ENCODE measurements at regions not wholly inside any gene's neighbourhood (a gene's known extent, or its start where the extent isn't known, plus 50 kb on each side); places are given as distances from the start of the nearest gene placed in this dataset.

DNA sequence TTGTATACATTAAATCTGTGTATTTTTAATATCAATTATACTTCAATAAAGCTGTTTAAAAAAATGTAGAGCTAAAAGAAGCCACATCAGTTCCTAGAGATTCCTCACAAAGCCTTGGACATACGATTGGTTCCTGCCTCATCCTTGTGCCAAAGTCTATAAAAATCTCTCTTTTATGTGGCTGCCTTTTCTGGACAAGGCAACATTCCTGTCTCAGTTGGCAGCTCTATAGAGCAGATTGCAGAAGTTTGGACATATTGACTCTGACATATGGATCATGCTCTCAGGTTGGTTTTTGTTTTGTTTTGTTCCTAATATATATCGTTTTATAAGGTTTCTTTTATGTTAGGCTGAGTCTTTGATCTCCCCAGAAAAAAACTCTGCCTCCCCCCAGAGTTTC is 148.9 kb downstream of the MAFB start:
- TF ChIP-seq, protein P1, sequence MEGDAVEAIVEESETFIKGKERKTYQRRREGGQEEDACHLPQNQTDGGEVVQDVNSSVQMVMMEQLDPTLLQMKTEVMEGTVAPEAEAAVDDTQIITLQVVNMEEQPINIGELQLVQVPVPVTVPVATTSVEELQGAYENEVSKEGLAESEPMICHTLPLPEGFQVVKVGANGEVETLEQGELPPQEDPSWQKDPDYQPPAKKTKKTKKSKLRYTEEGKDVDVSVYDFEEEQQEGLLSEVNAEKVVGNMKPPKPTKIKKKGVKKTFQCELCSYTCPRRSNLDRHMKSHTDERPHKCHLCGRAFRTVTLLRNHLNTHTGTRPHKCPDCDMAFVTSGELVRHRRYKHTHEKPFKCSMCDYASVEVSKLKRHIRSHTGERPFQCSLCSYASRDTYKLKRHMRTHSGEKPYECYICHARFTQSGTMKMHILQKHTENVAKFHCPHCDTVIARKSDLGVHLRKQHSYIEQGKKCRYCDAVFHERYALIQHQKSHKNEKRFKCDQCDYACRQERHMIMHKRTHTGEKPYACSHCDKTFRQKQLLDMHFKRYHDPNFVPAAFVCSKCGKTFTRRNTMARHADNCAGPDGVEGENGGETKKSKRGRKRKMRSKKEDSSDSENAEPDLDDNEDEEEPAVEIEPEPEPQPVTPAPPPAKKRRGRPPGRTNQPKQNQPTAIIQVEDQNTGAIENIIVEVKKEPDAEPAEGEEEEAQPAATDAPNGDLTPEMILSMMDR (conservative IDR thresholded peaks at IDR 0.05), result no peak
- no peak for TF ChIP-seq EZH2 (IDR thresholded peaks at IDR 0.05; ENCODE audit: low read depth)
